Parathyroid adenoma (tissue), 2 donors: ENCODE measurements at regions not wholly inside any gene's neighbourhood (a gene's known extent, or its start where the extent isn't known, plus 50 kb on each side); places are given as distances from the start of the nearest gene placed in this dataset.
A peak's percentile ranks its signal among the peaks of the same experiment; 100 is the strongest.

Experiments
- H2AFZ ChIP-seq: fragments of 300-600 bp; sonication (generic); one replicate; pipeline ENCODE4 v1.7.0; 2017; ENCODE audit warnings: antibody characterized with exemption, mild to moderate bottlenecking
- H3K27ac ChIP-seq: fragments of 300-600 bp; sonication (generic); one replicate; pipeline ENCODE4 v1.7.0; 2017
- H3K27me3 ChIP-seq: fragments of 300-600 bp; sonication (generic); one replicate; pipeline ENCODE4 v1.7.0; 2017; ENCODE audit warnings: low read length; ENCODE audit not compliant: control insufficient read depth, insufficient read depth
- H3K36me3 ChIP-seq: fragments of 300-600 bp; sonication (generic); one replicate; pipeline ENCODE4 v1.7.0; 2017; ENCODE audit warnings: low read length; ENCODE audit not compliant: control insufficient read depth, insufficient read depth
- H3K4me1 ChIP-seq: fragments of 300-600 bp; sonication (generic); one replicate; pipeline ENCODE4 v1.7.0; 2017; ENCODE audit warnings: control low read depth
- H3K4me2 ChIP-seq: fragments of 300-600 bp; sonication (generic); one replicate; pipeline ENCODE4 v1.7.0; 2017; ENCODE audit warnings: low read length
- H3K4me3 ChIP-seq: fragments of 300-600 bp; sonication (generic); one replicate; pipeline ENCODE4 v1.7.0; 2017; ENCODE audit warnings: low read depth, low read length
- H3K79me2 ChIP-seq: fragments of 300-600 bp; sonication (generic); one replicate; pipeline ENCODE4 v1.7.0; 2017; ENCODE audit warnings: control low read depth
- H3K9ac ChIP-seq: fragments of 300-600 bp; sonication (generic); one replicate; pipeline ENCODE4 v1.7.0; 2017; ENCODE audit warnings: mild to moderate bottlenecking
- H3K9me3 ChIP-seq: fragments of 300-600 bp; sonication (generic); one replicate; pipeline ENCODE4 v1.7.0; 2017; ENCODE audit warnings: low read length; ENCODE audit not compliant: control insufficient read depth
- TF ChIP-seq, protein P1 (sequence below): fragments of 300-600 bp; sonication (generic); IDR thresholded peaks from one replicate; pipeline ENCODE4 v1.7.0; 2017; ENCODE audit warnings: antibody characterized with exemption, mild to moderate bottlenecking
- donor health status: primary hyperparathyroidism.

DNA sequence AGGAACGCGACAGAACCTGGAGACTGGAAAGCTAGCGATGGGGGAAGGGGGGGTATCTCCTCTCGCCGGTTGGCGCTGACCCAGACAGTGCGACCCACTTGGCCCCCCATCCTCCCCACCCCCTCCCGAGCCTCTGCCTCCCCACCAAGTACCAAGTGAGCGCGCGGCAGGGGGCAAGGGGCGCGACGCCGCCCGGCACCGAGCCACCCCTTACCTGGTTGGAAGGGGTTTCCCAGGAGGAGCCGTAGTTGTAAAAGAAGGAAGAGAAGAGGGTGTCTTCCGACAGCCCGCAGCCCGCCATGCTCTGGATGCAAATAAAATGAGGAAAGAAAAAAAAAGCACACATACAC lies 112.2 kb downstream of the DHX15 start:
- H3K4me3 ChIP-seq = peak overlapping the region; percentile 65
- peak overlapping the region; percentile 93 for H3K4me2 ChIP-seq
- no peaks in the 10 kb centered on the region for H3K79me2 ChIP-seq
- TF ChIP-seq, protein P1, sequence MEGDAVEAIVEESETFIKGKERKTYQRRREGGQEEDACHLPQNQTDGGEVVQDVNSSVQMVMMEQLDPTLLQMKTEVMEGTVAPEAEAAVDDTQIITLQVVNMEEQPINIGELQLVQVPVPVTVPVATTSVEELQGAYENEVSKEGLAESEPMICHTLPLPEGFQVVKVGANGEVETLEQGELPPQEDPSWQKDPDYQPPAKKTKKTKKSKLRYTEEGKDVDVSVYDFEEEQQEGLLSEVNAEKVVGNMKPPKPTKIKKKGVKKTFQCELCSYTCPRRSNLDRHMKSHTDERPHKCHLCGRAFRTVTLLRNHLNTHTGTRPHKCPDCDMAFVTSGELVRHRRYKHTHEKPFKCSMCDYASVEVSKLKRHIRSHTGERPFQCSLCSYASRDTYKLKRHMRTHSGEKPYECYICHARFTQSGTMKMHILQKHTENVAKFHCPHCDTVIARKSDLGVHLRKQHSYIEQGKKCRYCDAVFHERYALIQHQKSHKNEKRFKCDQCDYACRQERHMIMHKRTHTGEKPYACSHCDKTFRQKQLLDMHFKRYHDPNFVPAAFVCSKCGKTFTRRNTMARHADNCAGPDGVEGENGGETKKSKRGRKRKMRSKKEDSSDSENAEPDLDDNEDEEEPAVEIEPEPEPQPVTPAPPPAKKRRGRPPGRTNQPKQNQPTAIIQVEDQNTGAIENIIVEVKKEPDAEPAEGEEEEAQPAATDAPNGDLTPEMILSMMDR = no peak
- H3K27me3 ChIP-seq = no peaks in the 10 kb centered on the region
- peak overlapping the region; percentile 61 for H2AFZ ChIP-seq
- no peaks in the 10 kb centered on the region for H3K9me3 ChIP-seq
- no peaks in the 10 kb centered on the region for H3K36me3 ChIP-seq
- peak overlapping the region; percentile 41 for H3K27ac ChIP-seq
- no peaks in the 10 kb centered on the region for H3K4me1 ChIP-seq
- no peak overlapping the region for H3K9ac ChIP-seq

DNA sequence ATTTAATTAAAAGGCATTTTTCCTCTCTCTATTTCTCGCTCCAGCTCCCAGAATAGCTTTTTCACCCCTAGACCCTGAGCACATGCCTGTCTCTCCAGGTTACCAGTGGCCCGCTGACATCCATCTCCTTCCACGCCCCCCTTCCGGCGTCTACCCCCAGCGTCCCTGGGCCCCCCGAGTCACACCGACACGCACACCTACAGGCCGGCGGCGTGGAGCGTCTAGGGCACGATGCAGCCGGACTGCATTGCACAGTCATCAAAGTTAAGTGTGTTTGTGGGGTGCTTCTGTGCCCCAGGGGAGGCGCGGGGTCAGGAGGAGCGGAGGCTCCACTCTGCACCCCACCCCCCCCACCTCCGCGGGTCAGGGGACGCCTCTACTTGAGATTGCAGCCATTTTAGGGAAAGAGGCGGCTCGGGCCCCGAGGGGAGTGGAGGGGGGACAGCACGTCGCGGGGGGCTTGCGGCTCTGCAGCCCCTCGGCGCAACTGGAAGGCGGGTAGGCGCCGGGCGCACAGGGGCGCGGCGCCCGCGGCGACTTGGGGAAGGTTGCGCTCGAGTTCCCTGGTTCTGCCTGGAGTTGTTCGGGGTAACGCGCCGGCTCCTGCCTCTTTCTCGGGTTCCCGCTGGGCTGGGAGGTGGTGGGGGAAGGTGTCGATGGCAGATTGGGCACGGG lies 112.7 kb downstream of the DHX15 start:
- peak overlapping the region; percentile 93 for H3K4me2 ChIP-seq
- H2AFZ ChIP-seq = peak overlapping the region; percentile 61
- H3K36me3 ChIP-seq = no peaks in the 10 kb centered on the region
- no peaks in the 10 kb centered on the region for H3K27me3 ChIP-seq
- H3K9ac ChIP-seq = no peak overlapping the region
- no peaks in the 10 kb centered on the region for H3K79me2 ChIP-seq
- H3K4me1 ChIP-seq = no peaks in the 10 kb centered on the region
- H3K9me3 ChIP-seq = no peaks in the 10 kb centered on the region
- TF ChIP-seq, protein P1 = no peak
- no peak overlapping the region for H3K27ac ChIP-seq
- peak overlapping the region; percentile 65 for H3K4me3 ChIP-seq

DNA sequence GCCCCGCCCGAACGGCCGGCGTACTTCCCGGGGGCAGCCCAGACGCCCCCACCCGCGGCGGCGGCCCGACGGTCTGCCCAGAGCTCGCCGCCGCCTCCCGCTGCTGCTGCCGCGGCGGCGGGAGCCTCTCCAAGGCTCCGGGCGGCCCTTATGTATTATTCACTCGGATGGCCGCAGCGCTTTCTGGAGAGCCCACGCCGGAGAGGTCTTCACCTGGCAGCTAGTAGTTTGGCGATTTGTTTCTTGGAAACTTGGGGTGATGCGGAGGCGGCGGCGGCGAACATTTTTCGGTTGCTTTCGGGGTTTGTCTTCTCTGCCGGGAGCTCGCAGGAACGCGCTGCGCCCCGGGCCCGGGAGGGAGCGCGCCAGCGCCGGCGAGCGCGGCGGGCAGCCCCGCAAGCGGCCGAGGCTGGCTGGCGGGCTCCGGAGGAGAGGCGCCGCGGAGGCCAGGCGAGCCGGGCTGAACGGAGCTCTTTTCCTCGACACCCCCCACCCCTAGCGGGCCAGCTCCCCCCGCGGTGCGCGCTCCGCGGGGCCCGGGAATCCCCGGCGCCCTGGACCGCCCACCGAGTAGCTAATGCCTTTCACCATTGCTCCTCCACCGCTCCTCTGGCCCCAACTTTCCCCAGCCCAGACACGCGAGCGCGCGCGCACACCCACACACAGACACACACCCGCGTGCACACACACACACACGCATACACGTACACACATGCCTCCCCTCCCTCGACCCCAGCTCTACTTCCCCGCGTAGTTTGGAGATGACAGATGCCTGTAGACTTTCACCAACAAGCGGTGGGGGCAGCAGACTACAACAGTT lies 113.5 kb downstream of the DHX15 start:
- Histone ChIP-seq H3K27ac (no peak overlapping the region), H3K4me2 (peak overlapping the region; percentile 93), H3K79me2 (no peaks in the 10 kb centered on the region), H3K4me3 (peak overlapping the region; percentile 65), H3K4me1 (no peaks in the 10 kb centered on the region), H2AFZ (peak overlapping the region; percentile 64), H3K9ac (no peak overlapping the region), H3K27me3 (no peaks in the 10 kb centered on the region), H3K9me3 (no peaks in the 10 kb centered on the region), H3K36me3 (no peaks in the 10 kb centered on the region)
- TF ChIP-seq, protein P1 = no peak

DNA sequence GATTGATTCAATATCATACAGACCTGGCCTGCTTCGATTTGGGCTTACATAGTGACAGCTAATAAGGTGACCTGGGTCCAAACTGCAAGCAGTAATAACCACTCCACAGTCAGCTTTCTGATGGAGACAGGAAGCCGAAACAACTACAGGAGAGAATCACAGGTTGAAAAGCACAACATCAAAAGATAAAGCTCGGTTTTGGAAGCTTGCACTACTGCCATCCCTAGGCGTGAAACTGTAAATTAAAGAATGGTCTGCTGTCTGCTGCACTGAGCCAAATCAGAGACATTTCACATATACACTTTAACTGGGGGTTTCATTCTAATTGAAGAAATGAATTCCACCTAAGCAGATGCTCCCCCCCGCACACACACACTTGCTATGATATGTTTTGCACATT lies 116.3 kb downstream of the DHX15 start:
- no peak overlapping the region for H3K27ac ChIP-seq
- no peaks in the 10 kb centered on the region for H3K4me1 ChIP-seq
- H2AFZ ChIP-seq = no peak overlapping the region
- H3K27me3 ChIP-seq = no peaks in the 10 kb centered on the region
- TF ChIP-seq, protein P1 = no peak
- no peaks in the 10 kb centered on the region for H3K79me2 ChIP-seq
- H3K36me3 ChIP-seq = no peaks in the 10 kb centered on the region
- no peak overlapping the region for H3K4me3 ChIP-seq
- no peak overlapping the region for H3K4me2 ChIP-seq
- no peak overlapping the region for H3K9ac ChIP-seq
- H3K9me3 ChIP-seq = no peaks in the 10 kb centered on the region
